H1 (cell line): ENCODE measurements at regions not wholly inside any gene's neighbourhood (a gene's known extent, or its start where the extent isn't known, plus 50 kb on each side); places are given as distances from the start of the nearest gene placed in this dataset.

ENCODE experiments used
- CTCF ChIA-PET: fragments of 300-600 bp; sonication (Branson Sonifier 250); formaldehyde crosslinking; loops from one replicate; lab custom pipeline; 2021; ENCODE audit not compliant: partially characterized antibody; lab: Charles Lee
- POLR2A ChIA-PET: fragments of 300-600 bp; sonication (Branson Sonifier 250); formaldehyde crosslinking; loops from one replicate; lab custom pipeline; 2021; ENCODE audit warnings: inconsistent platforms; ENCODE audit not compliant: partially characterized antibody; lab: Charles Lee
- DNase-seq, 2 experiments: peaks; one replicate each; pipeline versions ENCODE4 v3.0.0 to v3.0.0-alpha.2; 2010 to 2022; ENCODE audit warnings: low spot score in 2 of 2, low read depth in 1 of 2, mixed read lengths in 1 of 2
- FAIRE-seq: peaks from 2 replicates; lab custom pipeline; 2011; peaks lifted over from hg19 to GRCh38; lab: Jason Lieb, UNC
- H2AFZ ChIP-seq: 2 replicates; pipeline ENCODE4 v1.8.1; 2012; ENCODE audit warnings: low read length, inconsistent platforms
- H2AK5ac ChIP-seq: 2 replicates; pipeline ENCODE4 v1.6.1; 2013; ENCODE audit warnings: low read depth, low read length
- H2BK120ac ChIP-seq: replicated peaks from 2 replicates; pipeline ENCODE3; 2013; ENCODE audit warnings: low read depth, low read length, inconsistent platforms
- H2BK12ac ChIP-seq: 2 replicates; pipeline ENCODE4 v1.6.1; 2013; ENCODE audit warnings: low read depth, low read length
- H2BK15ac ChIP-seq: 2 replicates; pipeline ENCODE4 v1.6.1; 2013; ENCODE audit warnings: low read length
- H2BK20ac ChIP-seq: 2 replicates; pipeline ENCODE4 v1.6.1; 2013; ENCODE audit warnings: low read length
- H2BK5ac ChIP-seq: 2 replicates; pipeline ENCODE4 v1.6.1; 2013; ENCODE audit warnings: low read depth, low read length
- H3K14ac ChIP-seq: 2 replicates; pipeline ENCODE4 v1.6.1; 2013; ENCODE audit warnings: inconsistent platforms; ENCODE audit not compliant: insufficient read length
- H3K18ac ChIP-seq: 2 replicates; pipeline ENCODE4 v1.6.1; 2013; ENCODE audit warnings: low read length; ENCODE audit errors: extremely low read depth
- H3K23ac ChIP-seq: 2 replicates; pipeline ENCODE4 v1.6.1; 2013; ENCODE audit warnings: inconsistent platforms; ENCODE audit not compliant: insufficient read length
- H3K23me2 ChIP-seq: 2 replicates; pipeline ENCODE4 v1.6.1; 2013; ENCODE audit warnings: low read depth, low read length
- H3K27ac ChIP-seq: 2 replicates; pipeline ENCODE4 v1.6.1; 2011; ENCODE audit warnings: low read depth, low read length, inconsistent platforms
- H3K27me3 ChIP-seq, 4 experiments: replicated peaks in 1 of 4; 1 replicate in 1 of 4; 2 replicates in 3 of 4; pipeline versions ENCODE4 v1.6.1 to v1.8.1; 2011 to 2013; ENCODE audit warnings: low read length in 3 of 4, mild to moderate bottlenecking in 3 of 4, inconsistent platforms in 2 of 4, mixed read lengths in 2 of 4, moderate library complexity in 1 of 4; ENCODE audit not compliant: control insufficient read depth in 3 of 4, insufficient read depth in 3 of 4; ENCODE audit errors: extremely low read depth in 1 of 4
- H3K36me3 ChIP-seq, 4 experiments: 2 replicates each; pipeline versions ENCODE4 v1.6.1 to v1.8.1; 2011 to 2013; ENCODE audit warnings: mild to moderate bottlenecking in 4 of 4, low read length in 3 of 4, moderate library complexity in 2 of 4, control low read depth in 1 of 4, inconsistent platforms in 1 of 4; ENCODE audit not compliant: insufficient read depth in 4 of 4, control insufficient read depth in 2 of 4
- H3K4ac ChIP-seq: replicated peaks from 2 replicates; pipeline ENCODE3; 2013; ENCODE audit warnings: low read length, low read depth, mixed read lengths, inconsistent platforms; ENCODE audit not compliant: insufficient read length
- H3K4me1 ChIP-seq, 4 experiments: replicated peaks in 1 of 4; 1 replicate in 1 of 4; 2 replicates in 3 of 4; pipeline versions ENCODE4 v1.6.1 to v1.8.1; 2011 to 2013; ENCODE audit warnings: low read length in 3 of 4, inconsistent platforms in 2 of 4, mixed read lengths in 1 of 4; ENCODE audit not compliant: insufficient read depth in 4 of 4, control insufficient read depth in 3 of 4
- H3K4me2 ChIP-seq, 2 experiments: 2 replicates each; pipeline versions ENCODE4 v1.6.1 to v1.8.1; 2011 to 2013; ENCODE audit warnings: low read depth in 2 of 2, low read length in 2 of 2, control low read depth in 1 of 2, inconsistent platforms in 1 of 2, mild to moderate bottlenecking in 1 of 2; ENCODE audit not compliant: insufficient read depth in 1 of 2
- H3K4me3 ChIP-seq, 4 experiments: fragments of 200-600, 300-600 bp in 1 of 4; sonication (generic), shearing (Covaris generic), sonication (Bioruptor Twin) in 1 of 4; 2 replicates each; pipeline versions ENCODE4 v1.5.1 to v1.8.1; 2011 to 2016; ENCODE audit warnings: low read length in 4 of 4, low read depth in 3 of 4, control low read depth in 2 of 4, inconsistent platforms in 2 of 4, mild to moderate bottlenecking in 2 of 4, mixed read lengths in 1 of 4, moderate library complexity in 1 of 4; ENCODE audit not compliant: insufficient read depth in 2 of 4; ENCODE audit errors: extremely low read depth in 1 of 4
- H3K56ac ChIP-seq: replicated peaks from 2 replicates; pipeline ENCODE3; 2013; ENCODE audit warnings: low read depth, mild to moderate bottlenecking, mixed read lengths, low read length, inconsistent platforms; ENCODE audit not compliant: insufficient read length
- H3K79me1 ChIP-seq: 2 replicates; pipeline ENCODE4 v1.6.1; 2013; ENCODE audit warnings: low read depth, low read length, control low read depth
- H3K79me2 ChIP-seq, 2 experiments: 2 replicates each; pipeline versions ENCODE4 v1.6.1 to v1.8.1; 2012 to 2013; ENCODE audit warnings: low read length in 2 of 2, mild to moderate bottlenecking in 2 of 2, inconsistent platforms in 1 of 2; ENCODE audit not compliant: insufficient read depth in 2 of 2, control insufficient read depth in 1 of 2
- H3K9ac ChIP-seq, 4 experiments: replicated peaks in 1 of 4; 1 replicate in 1 of 4; 2 replicates in 3 of 4; pipeline versions ENCODE4 v1.6.1 to v1.8.1; 2011 to 2013; ENCODE audit warnings: low read depth in 3 of 4, low read length in 3 of 4, control low read depth in 2 of 4, mild to moderate bottlenecking in 2 of 4, moderate library complexity in 2 of 4, inconsistent platforms in 1 of 4; ENCODE audit errors: extremely low read depth in 1 of 4
- H3K9me3 ChIP-seq, 2 experiments: 2 replicates each; pipeline versions ENCODE4 v1.6.1 to v1.8.1; 2012 to 2013; ENCODE audit warnings: mild to moderate bottlenecking in 2 of 2, moderate library complexity in 2 of 2, control low read depth in 1 of 2, inconsistent platforms in 1 of 2, low read depth in 1 of 2, low read length in 1 of 2, mixed read lengths in 1 of 2; ENCODE audit not compliant: insufficient read depth in 2 of 2
- H4K20me1 ChIP-seq, 2 experiments: replicated peaks in 1 of 2; 2 replicates each; pipeline versions ENCODE3 to v1.8.1; 2011 to 2013; ENCODE audit warnings: inconsistent platforms in 2 of 2, low read length in 2 of 2, mild to moderate bottlenecking in 1 of 2; ENCODE audit not compliant: insufficient read depth in 2 of 2, control insufficient read depth in 1 of 2
- H4K5ac ChIP-seq: 2 replicates; pipeline ENCODE4 v1.6.1; 2013; ENCODE audit warnings: low read length, low read depth, mixed read lengths, inconsistent platforms; ENCODE audit not compliant: insufficient read length
- H4K8ac ChIP-seq: 2 replicates; pipeline ENCODE4 v1.8.0; 2013; ENCODE audit warnings: mild to moderate bottlenecking, moderate library complexity, low read length, inconsistent platforms; ENCODE audit not compliant: insufficient read depth; ENCODE audit errors: extremely low read depth
- H4K91ac ChIP-seq: replicated peaks from 2 replicates; pipeline ENCODE3; 2013; ENCODE audit warnings: low read length, mixed read lengths, inconsistent platforms; ENCODE audit not compliant: insufficient read length
- CEBPB ChIP-seq: IDR thresholded peaks from 2 replicates; pipeline ENCODE4 v1.6.1; 2012; ENCODE audit warnings: low read depth, low read length
- POLR2AphosphoS5 ChIP-seq: IDR thresholded peaks from 2 replicates; pipeline ENCODE4 v1.6.1; 2011; ENCODE audit warnings: low read depth, low read length
- RAD21 ChIP-seq, 2 experiments: IDR thresholded peaks in 1 of 2; conservative IDR thresholded peaks in 1 of 2; 2 replicates each; pipeline ENCODE4 v1.6.1; 2011; ENCODE audit warnings: low read depth in 2 of 2, low read length in 2 of 2, improper control_type of control experiment in 1 of 2, inconsistent platforms in 1 of 2, mild to moderate bottlenecking in 1 of 2, moderate library complexity in 1 of 2
- TAF7 ChIP-seq: optimal IDR thresholded peaks from 2 replicates; pipeline ENCODE3; 2011; ENCODE audit warnings: low read depth, mild to moderate bottlenecking, inconsistent platforms, low read length, moderate library complexity, borderline replicate concordance
- TEAD4 ChIP-seq: IDR thresholded peaks from 2 replicates; pipeline ENCODE4 v1.6.1; 2012; ENCODE audit warnings: low read depth, low read length, inconsistent platforms, mixed read lengths
- WGBS, 2 experiments: shearing (Covaris generic) in 1 of 2; methylation state at CpG; one replicate each; pipeline versions ENCODE4 v1.1.6 to v1.1.7; 2013 to 2015; ENCODE audit warnings: low lambda C conversion rate in 2 of 2, mixed read lengths in 2 of 2, inconsistent platforms in 1 of 2, low coverage in 1 of 2, missing lambda C conversion rate in 1 of 2; ENCODE audit not compliant: insufficient replicate concordance in 2 of 2, insufficient coverage in 1 of 2, insufficient read length in 1 of 2; ENCODE audit errors: extremely low coverage in 1 of 2, missing lambda C conversion rate in 1 of 2; 5-methylcytosine and 5-hydroxymethylcytosine counted together

- Histone ChIP-seq H3K36me3 (no peaks in the 10 kb centered on the region), H3K27ac (no peak overlapping the region), H3K14ac (no peak overlapping the region), H2BK20ac (no peak overlapping the region), H4K20me1 (no peaks in the 10 kb centered on the region), H2BK5ac (no peak overlapping the region), H4K8ac (no peak overlapping the region), H3K18ac (no peak overlapping the region), H4K91ac (no peak overlapping the region), H3K79me1 (no peaks in the 10 kb centered on the region), H3K9ac (no peak overlapping the region), H3K27me3 (no peaks in the 10 kb centered on the region), H2BK120ac (no peak overlapping the region), H3K4me1 (no peaks in the 10 kb centered on the region), H2BK12ac (no peak overlapping the region), H3K23ac (no peak overlapping the region), H2BK15ac (no peak overlapping the region), H3K9me3 (no peaks in the 10 kb centered on the region), H2AK5ac (no peak overlapping the region), H3K56ac (no peak overlapping the region), H3K23me2 (no peaks in the 10 kb centered on the region), H3K4me2 (no peak overlapping the region), H2AFZ (no peak overlapping the region), H3K4me3 (no peak overlapping the region), H3K79me2 (no peaks in the 10 kb centered on the region), H3K4ac (no peak overlapping the region), H4K5ac (no peak overlapping the region)
- no peak for DNase-seq
- POLR2A ChIA-PET = no interaction called here
- TF ChIP-seq TAF7 (no peak), RAD21 (IDR thresholded peaks at IDR 0.05 in 1 of 2, conservative IDR thresholded peaks at IDR 0.05 in 1 of 2; ENCODE audit: low read depth in 2 of 2, low read length in 2 of 2) (no peak), POLR2AphosphoS5 (no peak), TEAD4 (no peak), CEBPB (no peak)
- 93% methylated on average over 3 of the region's 3 CpGs; no CpG with 5 or more reads in 1 of the 2 experiments for WGBS, 2 experiments
- no peak for FAIRE-seq
- CTCF ChIA-PET = no interaction called here
Measured at GRCh38 chr7:15967551-15967950, 281.1 kb upstream of the MEOX2 start.
